ENCODE measurements at regions not wholly inside any gene's neighbourhood (a gene's known extent, or its start where the extent isn't known, plus 50 kb on each side); places are given as distances from the start of the nearest gene placed in this dataset.

- H3K4me3 ChIP-seq (ENCODE audit: low read length), result no peak overlapping the region
- TF ChIP-seq, protein P1, sequence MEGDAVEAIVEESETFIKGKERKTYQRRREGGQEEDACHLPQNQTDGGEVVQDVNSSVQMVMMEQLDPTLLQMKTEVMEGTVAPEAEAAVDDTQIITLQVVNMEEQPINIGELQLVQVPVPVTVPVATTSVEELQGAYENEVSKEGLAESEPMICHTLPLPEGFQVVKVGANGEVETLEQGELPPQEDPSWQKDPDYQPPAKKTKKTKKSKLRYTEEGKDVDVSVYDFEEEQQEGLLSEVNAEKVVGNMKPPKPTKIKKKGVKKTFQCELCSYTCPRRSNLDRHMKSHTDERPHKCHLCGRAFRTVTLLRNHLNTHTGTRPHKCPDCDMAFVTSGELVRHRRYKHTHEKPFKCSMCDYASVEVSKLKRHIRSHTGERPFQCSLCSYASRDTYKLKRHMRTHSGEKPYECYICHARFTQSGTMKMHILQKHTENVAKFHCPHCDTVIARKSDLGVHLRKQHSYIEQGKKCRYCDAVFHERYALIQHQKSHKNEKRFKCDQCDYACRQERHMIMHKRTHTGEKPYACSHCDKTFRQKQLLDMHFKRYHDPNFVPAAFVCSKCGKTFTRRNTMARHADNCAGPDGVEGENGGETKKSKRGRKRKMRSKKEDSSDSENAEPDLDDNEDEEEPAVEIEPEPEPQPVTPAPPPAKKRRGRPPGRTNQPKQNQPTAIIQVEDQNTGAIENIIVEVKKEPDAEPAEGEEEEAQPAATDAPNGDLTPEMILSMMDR (conservative IDR thresholded peaks at IDR 0.05; ENCODE audit: low read depth, low read length), result no peak
- DNase-seq (ENCODE audit: low read depth), result no peak
Measured at GRCh38 chr9:82167296-82167695, 178.7 kb downstream of the SPATA31D1 start.

- TF ChIP-seq, protein P1 (conservative IDR thresholded peaks at IDR 0.05; ENCODE audit: low read depth, low read length), result no peak
- peak; percentile 34 for DNase-seq (ENCODE audit: low read depth)
Measured at GRCh38 chr9:82168585-82168984, 180.0 kb downstream of the SPATA31D1 start.

GRCh38 chr9:82170866-82171265 is 182.3 kb downstream of the SPATA31D1 start:
- TF ChIP-seq, protein P1 (conservative IDR thresholded peaks at IDR 0.05; ENCODE audit: low read depth, low read length), result no peak
- peak; percentile 62 for DNase-seq (ENCODE audit: low read depth)
- H3K4me3 ChIP-seq (ENCODE audit: low read length), result no peak overlapping the region

More at GRCh38 chr9:82168585-82168984, 180.0 kb downstream of the SPATA31D1 start:
- no peak overlapping the region for H3K4me3 ChIP-seq (ENCODE audit: low read length)

DNA sequence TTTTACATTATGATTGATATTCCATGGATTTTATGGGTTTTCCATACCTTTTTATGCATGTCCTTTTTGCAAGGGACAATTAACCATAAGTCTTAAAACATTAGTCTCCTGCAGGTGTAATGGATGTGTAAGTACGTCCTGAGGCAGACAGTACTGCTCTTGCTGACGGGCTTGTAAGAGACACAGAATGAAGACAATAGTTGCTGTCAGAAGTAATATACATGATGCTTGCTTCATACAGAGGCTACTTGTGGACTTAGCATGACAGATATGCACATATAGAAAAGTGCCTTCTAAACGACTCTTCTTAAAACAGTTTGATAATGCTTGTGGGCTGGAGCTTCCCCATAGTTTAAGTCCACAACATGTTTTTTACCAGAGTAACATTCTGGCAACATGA is 182.7 kb downstream of the SPATA31D1 start:
- TF ChIP-seq, protein P1 (conservative IDR thresholded peaks at IDR 0.05; ENCODE audit: low read depth, low read length), result no peak
- no peak for DNase-seq (ENCODE audit: low read depth)
- no peak overlapping the region for H3K4me3 ChIP-seq (ENCODE audit: low read length)

DNA sequence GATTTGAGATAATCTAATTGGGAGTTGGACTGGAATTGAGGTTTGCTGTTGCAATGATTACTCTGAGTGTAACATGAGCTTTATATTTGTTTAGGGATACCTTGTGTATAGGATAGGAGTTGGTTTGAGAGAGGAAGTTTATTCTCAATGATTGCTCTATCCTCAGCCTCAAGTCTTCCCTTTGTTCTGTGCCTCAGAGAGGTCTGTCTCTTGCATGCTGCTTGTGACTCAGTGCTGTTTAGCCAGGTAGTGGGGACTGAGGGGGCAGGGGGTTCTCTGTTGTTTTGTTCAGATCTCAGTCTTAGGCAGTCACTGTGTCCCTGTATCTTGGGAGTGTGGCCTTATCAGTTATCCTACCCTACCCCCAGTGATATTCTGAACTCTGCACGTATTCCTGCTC is 192.1 kb downstream of the SPATA31D1 start:
- H3K4me3 ChIP-seq (ENCODE audit: low read length), result no peak overlapping the region
- DNase-seq (ENCODE audit: low read depth), result no peak
- TF ChIP-seq, protein P1 (conservative IDR thresholded peaks at IDR 0.05; ENCODE audit: low read depth, low read length), result no peak

DNA sequence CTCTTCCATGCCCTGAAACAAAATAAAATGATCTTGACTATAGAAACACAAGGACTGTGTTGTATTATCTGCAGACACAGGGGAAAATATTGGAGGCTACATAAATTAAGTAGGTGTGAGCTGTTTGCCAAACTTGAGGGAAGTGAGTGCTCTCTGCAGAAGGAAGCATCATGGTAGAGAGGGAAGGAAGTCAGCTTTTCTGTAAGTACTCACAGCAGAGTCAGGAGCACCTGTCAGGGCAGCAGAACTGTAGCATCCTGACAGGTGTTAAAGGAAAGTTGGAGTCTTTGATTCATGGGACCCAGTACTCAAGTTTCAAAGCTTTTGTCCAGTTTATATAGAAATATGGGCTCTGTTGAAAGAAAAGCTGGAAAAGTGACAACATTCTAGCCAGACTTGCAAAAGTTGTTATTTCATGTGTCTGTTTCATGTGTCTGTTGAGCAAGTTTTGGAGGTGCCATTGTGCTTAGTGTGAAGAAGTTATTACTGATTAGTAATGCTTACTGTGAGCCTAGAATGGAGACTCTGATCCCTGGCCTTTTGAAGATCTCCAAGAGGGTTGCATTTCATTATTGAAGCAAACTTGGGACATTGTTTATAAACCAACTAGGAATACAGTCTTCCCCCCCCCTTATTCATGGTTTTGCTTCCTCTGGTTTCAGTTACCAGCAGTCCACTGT is 194.7 kb downstream of the SPATA31D1 start:
- TF ChIP-seq, protein P1 (conservative IDR thresholded peaks at IDR 0.05; ENCODE audit: low read depth, low read length), result no peak
- no peak for DNase-seq (ENCODE audit: low read depth)
- H3K4me3 ChIP-seq (ENCODE audit: low read length), result no peak overlapping the region

GRCh38 chr9:82184524-82184923 is 196.0 kb downstream of the SPATA31D1 start:
- no peak for DNase-seq (ENCODE audit: low read depth)
- no peak overlapping the region for H3K4me3 ChIP-seq (ENCODE audit: low read length)
- TF ChIP-seq, protein P1 (conservative IDR thresholded peaks at IDR 0.05; ENCODE audit: low read depth, low read length), result no peak
